ENCODE measurements at regions not wholly inside any gene's neighbourhood (a gene's known extent, or its start where the extent isn't known, plus 50 kb on each side); places are given as distances from the start of the nearest gene placed in this dataset.
"Not testable (repeated sequence)": the region's sequence is repeated elsewhere in the genome, so short reads cannot be mapped to it uniquely, and the experiment has no call there.

GRCh38 chr7:106346678-106347217 is 62.0 kb upstream of the NAMPT start:
- DNase-seq (ENCODE audit: low spot score), result no peak
- intact Hi-C loops (cut with DNase I), result no loop called here

DNA sequence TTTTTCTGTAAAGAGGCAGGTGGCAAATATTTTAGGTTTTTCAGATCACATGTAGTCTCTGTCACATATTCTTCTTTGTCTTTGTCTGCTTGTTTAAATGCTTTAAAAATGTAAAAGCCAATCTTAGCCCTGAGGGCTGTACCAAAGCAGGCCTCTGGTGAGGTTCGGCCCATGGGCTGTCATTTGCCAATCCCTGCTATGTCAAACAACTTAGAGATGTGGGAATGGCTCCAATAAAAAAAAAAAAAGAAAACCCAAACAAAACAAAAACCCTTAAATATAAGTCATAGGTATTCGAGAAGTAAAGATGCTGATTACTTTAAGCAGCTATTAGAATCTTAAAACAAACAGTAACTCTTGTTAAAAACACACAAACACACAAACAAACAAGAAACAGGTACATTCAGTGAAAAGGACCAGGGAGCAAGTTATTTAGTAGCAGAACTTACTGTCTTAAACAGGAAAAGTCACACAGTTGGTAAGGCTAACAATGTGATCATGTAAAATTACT is 61.4 kb upstream of the NAMPT start:
- no peak for DNase-seq (ENCODE audit: low spot score)
- intact Hi-C loops (cut with DNase I), result no loop called here

- intact Hi-C loops (cut with DNase I), result no loop called here
- no peak for DNase-seq (ENCODE audit: low spot score)
Observed at GRCh38 chr7:106345421-106346166, 60.8 kb upstream of the NAMPT start.

DNA sequence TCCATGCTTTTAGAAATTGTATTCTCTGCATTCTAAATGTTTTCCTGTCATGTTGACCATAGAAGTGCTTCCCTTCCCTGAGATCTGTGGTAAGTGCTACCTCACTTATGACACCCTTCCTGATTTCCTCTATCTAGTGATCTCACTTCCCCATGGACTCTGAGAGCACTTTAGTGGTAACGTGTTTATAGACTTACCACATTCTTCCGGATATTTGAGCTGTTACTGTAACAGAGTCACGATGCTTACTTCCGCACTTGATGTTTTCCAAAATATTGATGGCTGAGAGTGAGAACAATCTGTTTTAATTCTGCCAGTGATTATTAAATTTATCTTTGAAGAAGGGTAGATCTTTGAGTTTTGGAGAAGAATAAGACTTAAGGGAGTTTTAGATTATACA is 60.1 kb upstream of the NAMPT start:
- no peak for DNase-seq (ENCODE audit: low spot score)
- intact Hi-C loops (cut with DNase I), result no loop called here

DNA sequence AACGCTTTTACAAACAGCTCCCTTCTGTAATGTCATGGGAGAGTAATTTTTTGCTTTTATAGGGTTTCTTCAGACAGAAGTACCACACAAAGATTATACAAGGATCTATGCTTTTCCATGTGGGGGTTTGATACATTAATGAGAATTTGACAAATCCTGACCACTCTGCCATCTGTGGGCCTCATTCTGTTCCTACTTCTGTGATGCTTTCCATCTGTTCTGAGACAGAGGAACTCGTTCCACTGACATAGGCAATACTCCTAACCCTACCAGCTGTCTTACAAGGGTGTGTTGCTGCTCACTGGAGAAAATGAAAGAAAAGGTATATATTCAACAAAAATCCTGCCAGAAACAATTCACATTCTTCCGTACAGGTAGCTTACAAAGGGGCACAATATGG is 59.4 kb upstream of the NAMPT start:
- intact Hi-C loops (cut with DNase I), result no loop called here
- no peak for DNase-seq (ENCODE audit: low spot score)

DNA sequence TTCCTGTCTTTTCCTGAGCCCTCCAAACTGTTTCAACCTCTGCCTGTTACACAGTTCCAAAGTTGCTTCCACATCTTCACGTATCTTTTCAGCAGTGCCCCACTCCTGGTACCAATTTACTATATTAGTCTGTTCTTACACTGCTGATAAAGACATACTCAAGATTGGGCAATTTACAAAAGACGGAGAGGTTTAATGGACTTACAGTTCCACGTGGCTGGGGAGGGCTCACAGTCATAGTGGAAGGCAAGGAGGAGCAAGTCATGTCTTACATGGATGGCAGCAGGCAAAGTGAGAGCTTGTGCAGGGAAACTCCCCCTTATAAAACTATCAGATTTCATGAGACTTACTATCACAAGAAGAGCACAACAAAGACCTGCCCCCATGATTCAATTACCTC is 57.3 kb upstream of the NAMPT start:
- DNase-seq (ENCODE audit: low spot score); intact Hi-C loops (cut with DNase I): not testable (repeated sequence)

DNA sequence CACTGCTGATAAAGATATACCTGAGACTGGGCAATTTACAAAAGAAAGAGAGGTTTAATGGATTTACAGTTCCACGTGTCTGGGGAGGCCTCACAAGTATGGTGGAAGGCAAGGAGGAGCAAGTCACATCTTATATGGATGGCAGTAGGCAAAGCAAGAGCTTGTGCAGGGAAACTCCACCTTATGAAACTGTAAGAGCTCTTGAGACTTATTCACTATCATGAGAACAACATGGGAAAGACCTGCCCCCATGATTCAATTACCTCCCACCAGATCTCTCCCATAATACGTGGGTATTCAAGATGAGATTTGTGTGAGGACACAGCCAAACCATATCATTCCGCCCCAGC is 55.4 kb upstream of the NAMPT start:
- intact Hi-C loops (cut with DNase I); DNase-seq (ENCODE audit: low spot score): not testable (repeated sequence)

DNA sequence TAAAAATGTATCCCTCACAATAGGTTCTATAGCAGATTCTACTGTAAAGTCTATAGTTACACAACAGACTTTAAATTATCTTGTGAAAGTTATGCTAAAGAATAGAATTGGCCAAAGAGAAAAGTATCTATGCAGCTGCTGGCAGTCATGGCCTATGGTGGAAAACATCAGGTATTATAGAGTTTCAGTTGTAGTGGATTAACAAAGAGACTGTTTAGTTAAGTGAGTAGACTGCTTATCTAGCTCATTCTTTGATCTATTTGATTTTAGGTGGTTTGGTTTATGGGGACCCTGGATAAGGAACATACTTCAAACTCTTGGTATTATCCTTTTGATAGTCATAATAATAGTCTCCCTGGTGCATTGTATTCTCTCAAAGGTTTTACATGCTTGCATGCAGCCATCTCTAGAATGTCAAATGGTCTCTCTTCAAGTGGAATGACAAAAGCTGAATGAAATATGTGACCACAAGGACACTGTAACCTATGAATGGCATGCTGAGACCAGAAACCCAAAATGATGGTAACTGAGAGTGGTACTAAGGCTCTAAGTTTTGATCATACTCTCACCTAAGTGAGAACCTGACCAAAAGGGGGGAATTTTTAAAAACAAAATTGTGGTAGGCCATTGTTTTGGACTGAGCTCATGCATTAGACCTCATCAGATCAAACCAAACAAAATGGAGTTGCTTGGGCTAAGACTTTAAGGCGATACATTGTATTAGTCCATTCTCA is 54.9 kb upstream of the NAMPT start:
- no peak for DNase-seq (ENCODE audit: low spot score)
- intact Hi-C loops (cut with DNase I), result no loop called here

- intact Hi-C loops (cut with DNase I), result no loop called here
- no peak for DNase-seq (ENCODE audit: low spot score)
Observed at GRCh38 chr7:106337754-106338153, 53.0 kb upstream of the NAMPT start.

DNA sequence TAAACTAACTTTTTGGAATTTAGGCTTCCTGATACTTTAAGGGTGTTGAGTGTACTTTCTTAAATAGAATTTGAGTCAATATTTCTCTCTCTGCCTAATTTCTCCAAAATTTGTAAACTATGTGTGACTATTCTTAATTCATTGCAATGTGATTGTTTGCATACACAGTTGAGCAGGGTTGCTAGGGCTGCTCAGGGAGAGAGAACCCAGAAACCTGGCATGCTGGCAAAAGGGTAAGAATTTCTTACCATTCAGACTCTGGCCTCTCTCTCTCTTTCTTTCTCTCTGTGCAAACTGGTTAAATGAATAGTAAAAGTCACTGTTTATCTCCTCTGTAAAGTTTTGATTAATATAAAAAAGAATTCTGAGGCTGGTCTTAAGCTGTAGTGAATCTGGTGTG is 51.0 kb upstream of the NAMPT start:
- intact Hi-C loops (cut with DNase I), result no loop called here

More for the DNA sequence above, 51.0 kb upstream of the NAMPT start:
- no peak for DNase-seq (ENCODE audit: low spot score)
